Activated naive CD4-positive, alpha-beta T cell treated with anti-CD3 and anti-CD28 coated beads, Interleukin-2, amount 50 U/mL, for 72 hours (primary cell): ENCODE measurements at regions not wholly inside any gene's neighbourhood (a gene's known extent, or its start where the extent isn't known, plus 50 kb on each side); places are given as distances from the start of the nearest gene placed in this dataset.
"Not testable (repeated sequence)": the region's sequence is repeated elsewhere in the genome, so short reads cannot be mapped to it uniquely, and the experiment has no call there.

ENCODE experiments used
- ATAC-seq, 2 donors: fragments of 150-1000 bp; cut with Tn5 transposase; 2 replicates each; pipeline ENCODE4 v1.10.0; 2021; ENCODE audit warnings: mild to moderate bottlenecking in 2 of 2, moderate library complexity in 2 of 2
- DNase-seq, 2 donors: peaks; one replicate each; pipeline ENCODE4 v3.0.0; 2021 to 2022; ENCODE audit warnings: low spot score in 2 of 2
- H3K27ac Mint-ChIP-seq, 2 donors: one replicate each; pipeline ENCODE4 v1.8.0; 2022; ENCODE audit warnings: mild to moderate bottlenecking in 2 of 2, mixed read lengths in 2 of 2
- H3K36me3 Mint-ChIP-seq, 2 donors: one replicate each; pipeline ENCODE4 v1.8.0; 2022; ENCODE audit warnings: mixed read lengths in 2 of 2
- H3K9me3 Mint-ChIP-seq, 2 donors: one replicate each; pipeline ENCODE4 v1.8.0; 2022; ENCODE audit warnings: mixed read lengths in 2 of 2

GRCh38 chr9:22863736-22864135, 417.1 kb downstream of the DMRTA1 start:
- no peak for ATAC-seq
- Mint-ChIP-seq H3K27ac (no peak overlapping the region), H3K9me3 (peaks cover 21 to 27% of the 10 kb centered on the region in 2 donors), H3K36me3 (no peaks in the 10 kb centered on the region)
- no peak for DNase-seq

- H3K36me3 Mint-ChIP-seq = no peaks in the 10 kb centered on the region
- H3K27ac Mint-ChIP-seq = no peak overlapping the region
- peaks cover 8 to 10% of the 10 kb centered on the region in 2 donors for H3K9me3 Mint-ChIP-seq
- no peak for DNase-seq
- ATAC-seq = no peak
These were observed 446.7 kb downstream of the DMRTA1 start for GRCh38 chr9:22893196-22893843.

DNA sequence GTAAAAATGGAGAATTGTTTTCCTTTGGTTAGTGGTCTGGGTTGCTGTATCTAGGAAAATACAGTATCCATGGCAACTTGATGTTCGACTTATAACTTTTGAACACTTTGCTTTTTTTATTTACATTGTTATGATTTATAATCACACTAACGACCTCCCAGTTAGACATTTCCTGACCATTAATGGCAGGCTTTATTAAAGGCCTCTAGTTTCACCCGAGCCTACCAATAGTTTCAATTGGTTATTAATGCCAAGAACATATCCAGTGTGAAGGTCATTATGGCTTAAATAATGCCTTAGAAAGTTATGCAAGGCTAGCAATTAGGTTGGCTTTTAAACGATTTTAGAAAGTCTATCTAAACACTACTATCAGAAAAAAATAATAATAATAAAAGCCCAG, 452.0 kb downstream of the DMRTA1 start:
- no peaks in the 10 kb centered on the region for H3K36me3 Mint-ChIP-seq
- peaks cover 10 to 11% of the 10 kb centered on the region in 2 donors for H3K9me3 Mint-ChIP-seq
- DNase-seq (no peak), ATAC-seq (no peak)
- no peak overlapping the region for H3K27ac Mint-ChIP-seq

- peaks cover 5 to 10% of the 10 kb centered on the region in 2 donors for H3K9me3 Mint-ChIP-seq
- H3K27ac Mint-ChIP-seq = no peak overlapping the region
- DNase-seq (no peak), ATAC-seq (no peak)
- peaks cover 0 to 8% of the 10 kb centered on the region in 2 donors for H3K36me3 Mint-ChIP-seq
These were observed 465.0 kb downstream of the DMRTA1 start for GRCh38 chr9:22911632-22912031.

- peaks cover 0 to 8% of the 10 kb centered on the region in 2 donors for H3K36me3 Mint-ChIP-seq
- DNase-seq (no peak), ATAC-seq (no peak)
- H3K9me3 Mint-ChIP-seq = peaks cover 5 to 10% of the 10 kb centered on the region in 2 donors
- H3K27ac Mint-ChIP-seq = no peak overlapping the region
These were observed 466.4 kb downstream of the DMRTA1 start for GRCh38 chr9:22913026-22913425.

GRCh38 chr9:22913518-22913917, 466.9 kb downstream of the DMRTA1 start:
- no peak for DNase-seq
- ATAC-seq = no peak
- peaks cover 0 to 8% of the 10 kb centered on the region in 2 donors for H3K36me3 Mint-ChIP-seq
- no peak overlapping the region for H3K27ac Mint-ChIP-seq
- peaks cover 5 to 12% of the 10 kb centered on the region in 2 donors for H3K9me3 Mint-ChIP-seq

DNA sequence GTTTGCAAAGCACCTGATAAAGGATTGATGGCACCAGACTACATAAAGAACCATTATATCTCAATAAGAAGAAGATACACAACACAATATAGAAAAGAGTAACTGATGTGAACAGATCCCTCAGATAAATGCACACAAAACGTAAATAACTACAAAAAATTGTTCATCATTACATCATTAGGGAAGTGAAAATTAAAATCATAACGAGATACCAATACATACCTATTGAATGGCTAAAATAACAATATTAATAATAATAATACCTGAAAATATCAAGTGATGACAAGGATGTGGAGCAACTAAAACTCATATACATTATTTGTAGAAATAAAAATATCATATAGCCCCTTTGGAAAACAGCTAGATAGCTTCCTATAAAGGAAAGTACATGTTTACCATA, 469.5 kb downstream of the DMRTA1 start:
- Mint-ChIP-seq H3K27ac (no peak overlapping the region), H3K36me3 (peaks cover 0 to 4% of the 10 kb centered on the region in 2 donors), H3K9me3 (peaks cover 5 to 10% of the 10 kb centered on the region in 2 donors)
- DNase-seq (no peak), ATAC-seq (no peak)

- H3K9me3 Mint-ChIP-seq = peaks cover 6 to 7% of the 10 kb centered on the region in 2 donors
- no peaks in the 10 kb centered on the region for H3K36me3 Mint-ChIP-seq
- DNase-seq (no peak), ATAC-seq (no peak)
- no peak overlapping the region for H3K27ac Mint-ChIP-seq
These were observed 472.8 kb downstream of the DMRTA1 start for GRCh38 chr9:22919423-22919822.

GRCh38 chr9:22921742-22922141, 475.1 kb downstream of the DMRTA1 start:
- peaks cover 6 to 7% of the 10 kb centered on the region in 2 donors for H3K9me3 Mint-ChIP-seq
- ATAC-seq (no peak), DNase-seq (no peak)
- no peaks in the 10 kb centered on the region for H3K36me3 Mint-ChIP-seq
- H3K27ac Mint-ChIP-seq = no peak overlapping the region

- Mint-ChIP-seq H3K27ac (no peak overlapping the region), H3K9me3 (peaks cover 6 to 7% of the 10 kb centered on the region in 2 donors), H3K36me3 (no peaks in the 10 kb centered on the region)
- ATAC-seq (no peak), DNase-seq (no peak)
These were observed 475.6 kb downstream of the DMRTA1 start for GRCh38 chr9:22922222-22922621.

DNA sequence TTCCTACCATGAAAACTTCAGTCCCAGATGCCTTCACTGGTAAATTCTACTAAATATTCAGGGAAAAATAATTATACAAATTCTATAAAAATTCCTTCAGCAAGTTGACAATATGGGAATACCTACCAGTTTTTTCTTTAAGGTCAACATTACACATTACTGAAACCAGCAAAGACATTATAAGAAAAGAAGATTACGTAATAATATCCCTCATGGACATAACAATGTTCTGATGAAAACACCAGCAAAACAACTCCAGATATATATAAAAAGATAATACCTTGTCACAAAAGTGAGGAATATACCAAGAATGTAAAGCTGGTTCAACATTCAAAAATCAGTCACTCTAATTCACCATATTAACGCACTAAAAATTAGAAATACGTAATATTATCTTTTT, 507.9 kb downstream of the DMRTA1 start:
- Mint-ChIP-seq H3K36me3 (peaks cover 0 to 4% of the 10 kb centered on the region in 2 donors), H3K9me3 (peaks cover 10 to 14% of the 10 kb centered on the region in 2 donors), H3K27ac (no peak overlapping the region)
- ATAC-seq = no peak
- DNase-seq = no peak

- Mint-ChIP-seq H3K27ac (no peak overlapping the region), H3K9me3 (peaks cover 14 to 17% of the 10 kb centered on the region in 2 donors), H3K36me3 (peaks cover 0 to 4% of the 10 kb centered on the region in 2 donors)
- no peak for ATAC-seq
- no peak for DNase-seq
These were observed 508.3 kb downstream of the DMRTA1 start for GRCh38 chr9:22954964-22955363.

GRCh38 chr9:22969350-22969979, 522.8 kb downstream of the DMRTA1 start:
- DNase-seq (no peak), ATAC-seq (no peak)
- H3K27ac Mint-ChIP-seq = no peak overlapping the region
- H3K36me3 Mint-ChIP-seq = no peaks in the 10 kb centered on the region
- H3K9me3 Mint-ChIP-seq = peaks cover 4 to 13% of the 10 kb centered on the region in 2 donors

DNA sequence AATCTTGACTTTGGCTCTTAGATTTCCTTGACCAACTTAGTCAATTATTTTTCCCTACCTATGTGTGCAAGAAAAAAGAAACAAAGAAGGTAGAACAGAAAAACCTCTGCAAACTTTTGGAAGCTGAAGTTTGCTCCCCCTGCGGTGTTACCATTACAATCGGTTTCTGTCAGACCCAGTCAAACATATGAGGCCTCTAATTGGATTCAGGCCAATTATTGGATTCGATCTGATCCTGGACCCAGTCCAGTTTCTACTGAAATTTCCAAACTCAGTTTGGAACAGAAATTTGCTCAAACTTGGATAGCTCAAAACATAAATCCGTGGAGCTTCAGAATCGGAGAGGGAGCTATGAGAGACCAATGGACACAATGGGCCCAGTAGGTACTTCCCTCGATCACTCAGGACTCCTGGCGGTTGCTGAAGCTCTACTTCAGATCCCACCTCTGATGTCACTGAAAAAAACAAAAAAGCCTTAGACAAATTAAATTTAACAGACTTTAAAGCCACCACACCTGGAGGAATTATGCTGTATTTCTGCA, 523.9 kb downstream of the DMRTA1 start:
- Mint-ChIP-seq H3K27ac (no peak overlapping the region), H3K9me3 (peaks cover 4 to 13% of the 10 kb centered on the region in 2 donors), H3K36me3 (no peaks in the 10 kb centered on the region)
- DNase-seq (no peak), ATAC-seq (no peak)

DNA sequence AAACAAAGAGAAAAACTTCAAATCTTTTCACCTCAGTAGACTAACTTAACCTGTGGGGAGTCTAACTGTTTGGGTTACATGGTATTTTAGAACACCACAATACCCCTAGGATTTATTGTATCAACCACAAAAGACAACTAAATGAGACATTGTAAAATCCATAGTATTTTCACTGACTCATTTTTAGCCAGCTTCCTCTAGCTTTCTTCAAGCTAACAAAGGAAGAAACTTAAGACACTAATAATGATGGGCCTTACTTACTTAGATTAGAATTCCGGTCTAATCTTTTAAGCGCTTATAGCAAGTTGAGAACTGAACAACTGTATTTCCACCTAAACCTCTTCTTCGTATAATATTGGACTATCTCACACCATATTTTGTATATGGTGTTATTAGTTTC, 529.3 kb downstream of the DMRTA1 start:
- Mint-ChIP-seq H3K9me3 (peaks cover 4 to 14% of the 10 kb centered on the region in 2 donors), H3K36me3 (no peaks in the 10 kb centered on the region), H3K27ac (no peak overlapping the region)
- ATAC-seq = no peak
- DNase-seq = no peak

GRCh38 chr9:22976454-22976853, 529.8 kb downstream of the DMRTA1 start:
- Mint-ChIP-seq H3K27ac (no peak overlapping the region), H3K9me3 (peaks cover 4 to 14% of the 10 kb centered on the region in 2 donors), H3K36me3 (no peaks in the 10 kb centered on the region)
- no peak for ATAC-seq
- DNase-seq = no peak

DNA sequence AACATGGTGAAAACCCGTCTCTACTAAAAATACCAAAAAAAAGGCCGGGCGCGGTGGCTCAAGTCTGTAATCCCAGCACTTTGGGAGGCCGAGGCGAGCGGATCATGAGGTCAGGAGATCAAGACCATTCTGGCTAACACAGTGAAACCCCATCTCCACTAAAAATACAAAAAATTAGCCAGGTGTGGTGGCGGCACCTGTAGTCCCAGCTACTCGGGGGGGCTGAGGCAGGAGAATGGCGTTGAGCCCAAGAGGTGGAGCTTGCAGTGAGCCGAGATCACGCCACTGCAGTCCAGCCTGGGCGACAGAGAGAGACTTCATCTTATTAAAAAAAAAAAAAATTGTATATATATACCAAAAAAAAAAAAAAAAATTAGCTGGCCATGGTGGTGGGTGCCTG, 533.8 kb downstream of the DMRTA1 start:
- H3K9me3 Mint-ChIP-seq = peaks cover 11 to 15% of the 10 kb centered on the region in 2 donors
- not testable (repeated sequence) for H3K27ac Mint-ChIP-seq, DNase-seq, ATAC-seq, H3K36me3 Mint-ChIP-seq

- ATAC-seq (no peak), DNase-seq (no peak)
- H3K36me3 Mint-ChIP-seq = no peaks in the 10 kb centered on the region
- peaks cover 15 to 25% of the 10 kb centered on the region in 2 donors for H3K9me3 Mint-ChIP-seq
- H3K27ac Mint-ChIP-seq = no peak overlapping the region
These were observed 539.9 kb downstream of the DMRTA1 start for GRCh38 chr9:22986556-22986955.
